ENCODE measurements at regions not wholly inside any gene's neighbourhood (a gene's known extent, or its start where the extent isn't known, plus 50 kb on each side); places are given as distances from the start of the nearest gene placed in this dataset.
A peak's percentile ranks its signal among the peaks of the same experiment; 100 is the strongest.
"Not testable (repeated sequence)": the region's sequence is repeated elsewhere in the genome, so short reads cannot be mapped to it uniquely, and the experiment has no call there.

DNA sequence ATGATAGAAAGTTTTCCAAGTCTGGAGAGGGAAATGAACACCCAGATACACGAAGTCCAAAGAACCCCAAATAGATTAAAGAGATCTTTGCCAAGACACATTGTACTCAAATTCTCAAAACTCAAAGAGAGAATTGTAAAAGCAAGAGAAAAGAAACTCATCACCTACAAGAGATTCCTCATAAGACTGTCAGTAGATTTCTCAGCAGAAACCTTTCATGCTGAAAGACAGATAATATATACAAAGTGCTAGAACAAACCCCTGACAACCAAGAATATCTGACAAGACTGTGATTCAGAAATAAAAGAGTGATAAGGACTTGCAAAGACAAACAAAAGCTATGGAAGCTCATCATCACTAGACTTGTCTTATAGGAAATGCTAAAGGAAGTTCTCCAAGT, 326.7 kb upstream of the ZNF608 start:
- Mint-ChIP-seq H3K4me3 (no peak overlapping the region), H3K36me3 (peaks cover 18% of the 10 kb centered on the region), H3K9me3 (peaks cover 64% of the 10 kb centered on the region), H3K27me3 (ENCODE audit: low read depth) (no peaks in the 10 kb centered on the region), H3K27ac (no peak overlapping the region), H3K4me1 (no peaks in the 10 kb centered on the region)
- TF ChIP-seq, protein P1, sequence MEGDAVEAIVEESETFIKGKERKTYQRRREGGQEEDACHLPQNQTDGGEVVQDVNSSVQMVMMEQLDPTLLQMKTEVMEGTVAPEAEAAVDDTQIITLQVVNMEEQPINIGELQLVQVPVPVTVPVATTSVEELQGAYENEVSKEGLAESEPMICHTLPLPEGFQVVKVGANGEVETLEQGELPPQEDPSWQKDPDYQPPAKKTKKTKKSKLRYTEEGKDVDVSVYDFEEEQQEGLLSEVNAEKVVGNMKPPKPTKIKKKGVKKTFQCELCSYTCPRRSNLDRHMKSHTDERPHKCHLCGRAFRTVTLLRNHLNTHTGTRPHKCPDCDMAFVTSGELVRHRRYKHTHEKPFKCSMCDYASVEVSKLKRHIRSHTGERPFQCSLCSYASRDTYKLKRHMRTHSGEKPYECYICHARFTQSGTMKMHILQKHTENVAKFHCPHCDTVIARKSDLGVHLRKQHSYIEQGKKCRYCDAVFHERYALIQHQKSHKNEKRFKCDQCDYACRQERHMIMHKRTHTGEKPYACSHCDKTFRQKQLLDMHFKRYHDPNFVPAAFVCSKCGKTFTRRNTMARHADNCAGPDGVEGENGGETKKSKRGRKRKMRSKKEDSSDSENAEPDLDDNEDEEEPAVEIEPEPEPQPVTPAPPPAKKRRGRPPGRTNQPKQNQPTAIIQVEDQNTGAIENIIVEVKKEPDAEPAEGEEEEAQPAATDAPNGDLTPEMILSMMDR (IDR thresholded peaks at IDR 0.05; ENCODE audit: unreplicated experiment) = no peak
- no peak for DNase-seq (ENCODE audit: low spot score in 2 of 2, unreplicated experiment in 2 of 2)

- no peaks in the 10 kb centered on the region for H3K4me1 Mint-ChIP-seq
- no peak overlapping the region for H3K27ac Mint-ChIP-seq
- no peak overlapping the region for H3K4me3 Mint-ChIP-seq
- DNase-seq (ENCODE audit: low spot score in 2 of 2, unreplicated experiment in 2 of 2) = no peak
- H3K9me3 Mint-ChIP-seq = peaks cover 59% of the 10 kb centered on the region
- no peaks in the 10 kb centered on the region for H3K27me3 Mint-ChIP-seq (ENCODE audit: low read depth)
- TF ChIP-seq, protein P1 (IDR thresholded peaks at IDR 0.05; ENCODE audit: unreplicated experiment) = no peak
- peaks cover 15% of the 10 kb centered on the region for H3K36me3 Mint-ChIP-seq
These were observed 329.1 kb upstream of the ZNF608 start for GRCh38 chr5:125075567-125075966.

DNA sequence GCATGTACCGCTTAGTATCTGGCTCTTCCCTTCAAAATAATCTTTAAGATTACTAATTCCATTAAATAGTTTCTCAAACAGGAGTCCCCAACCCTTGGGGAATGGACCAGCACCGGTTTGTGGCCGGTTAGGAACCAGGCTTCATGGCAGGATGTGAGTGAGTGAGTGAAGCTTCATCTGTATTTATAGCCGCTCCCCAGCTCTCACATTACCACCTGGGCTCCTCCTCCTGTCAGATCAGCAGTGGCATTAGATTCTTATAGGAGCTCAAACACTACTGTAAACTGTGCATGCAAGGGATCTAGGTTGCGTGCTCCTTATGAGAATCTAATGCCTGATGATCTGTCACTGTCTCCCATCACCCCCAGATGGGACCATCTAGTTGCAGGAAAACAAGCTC, 332.6 kb upstream of the ZNF608 start:
- not testable (repeated sequence) for DNase-seq (ENCODE audit: low spot score in 2 of 2, unreplicated experiment in 2 of 2); H3K27ac Mint-ChIP-seq; H3K27me3 Mint-ChIP-seq (ENCODE audit: low read depth); H3K36me3 Mint-ChIP-seq; H3K4me3 Mint-ChIP-seq
- H3K9me3 Mint-ChIP-seq = peaks cover 28% of the 10 kb centered on the region
- H3K4me1 Mint-ChIP-seq = peaks cover 15% of the 10 kb centered on the region

GRCh38 chr5:125081101-125081500, 334.7 kb upstream of the ZNF608 start:
- Mint-ChIP-seq H3K36me3 (peaks cover 1% of the 10 kb centered on the region), H3K9me3 (peaks cover 16% of the 10 kb centered on the region), H3K27ac (no peak overlapping the region), H3K4me3 (no peak overlapping the region), H3K4me1 (peaks cover 18% of the 10 kb centered on the region), H3K27me3 (ENCODE audit: low read depth) (no peaks in the 10 kb centered on the region)
- TF ChIP-seq, protein P1 (IDR thresholded peaks at IDR 0.05; ENCODE audit: unreplicated experiment) = no peak
- no peak for DNase-seq (ENCODE audit: low spot score in 2 of 2, unreplicated experiment in 2 of 2)

DNA sequence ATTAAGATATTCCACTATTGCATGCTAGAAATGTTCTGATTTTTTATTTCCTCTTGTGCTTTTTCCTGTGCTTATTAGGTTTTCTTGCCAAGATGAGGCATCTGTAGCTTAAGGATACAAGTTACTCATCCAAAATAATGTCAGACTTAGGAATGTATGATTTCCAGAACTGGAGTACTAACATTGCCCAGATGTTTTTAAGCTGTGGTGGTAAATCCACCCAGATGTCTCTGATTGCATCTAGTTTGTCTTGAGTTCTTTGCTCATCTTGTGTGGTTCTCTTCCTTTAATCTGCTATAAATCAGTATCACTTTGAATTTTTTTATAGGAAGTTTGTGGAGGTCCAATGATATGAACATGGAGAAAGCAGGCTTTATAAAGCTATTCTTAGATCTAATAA, 337.5 kb upstream of the ZNF608 start:
- DNase-seq (ENCODE audit: low spot score in 2 of 2, unreplicated experiment in 2 of 2) = no peak
- Mint-ChIP-seq H3K27me3 (ENCODE audit: low read depth) (no peaks in the 10 kb centered on the region), H3K9me3 (peaks cover 10% of the 10 kb centered on the region), H3K4me1 (peaks cover 18% of the 10 kb centered on the region), H3K27ac (peak overlapping the region; percentile 14), H3K36me3 (no peaks in the 10 kb centered on the region), H3K4me3 (no peak overlapping the region)
- TF ChIP-seq, protein P1 (IDR thresholded peaks at IDR 0.05; ENCODE audit: unreplicated experiment) = no peak

DNA sequence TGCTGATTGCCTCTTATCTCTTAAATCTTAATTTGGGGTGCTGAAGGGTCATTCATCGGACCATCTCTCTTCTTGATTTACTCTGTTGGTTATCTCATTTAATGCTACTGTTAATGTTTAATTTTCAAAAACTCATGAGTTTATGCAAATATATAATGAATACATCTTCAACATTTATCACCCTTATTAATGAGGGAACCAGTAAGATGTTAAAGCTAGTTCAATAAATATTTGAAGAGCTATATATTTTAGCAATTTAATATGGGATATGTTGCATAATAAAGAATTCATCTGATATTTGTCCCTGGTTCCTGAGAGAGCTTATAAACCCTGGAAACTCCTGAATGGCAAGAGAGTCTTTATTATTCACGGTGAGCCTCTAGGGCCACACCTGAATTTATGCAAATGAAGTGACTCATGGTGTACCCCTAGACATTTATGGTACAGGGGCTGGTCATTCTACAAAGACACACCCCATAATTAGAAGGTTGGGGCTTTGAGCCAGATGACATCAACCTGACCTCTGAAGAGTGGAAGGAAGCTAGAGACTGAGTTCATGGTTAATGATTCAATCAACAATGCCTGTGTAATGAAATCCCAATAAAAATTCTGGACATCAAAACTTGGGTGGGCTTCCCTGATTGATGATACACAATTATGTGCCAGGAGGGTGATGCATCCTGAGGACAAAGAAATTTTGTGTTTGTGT, 339.5 kb upstream of the ZNF608 start:
- no peaks in the 10 kb centered on the region for H3K36me3 Mint-ChIP-seq
- no peak overlapping the region for H3K27ac Mint-ChIP-seq
- H3K4me1 Mint-ChIP-seq = peaks cover 17% of the 10 kb centered on the region
- TF ChIP-seq, protein P1 (IDR thresholded peaks at IDR 0.05; ENCODE audit: unreplicated experiment) = no peak
- DNase-seq (ENCODE audit: low spot score in 2 of 2, unreplicated experiment in 2 of 2) = no peak
- no peaks in the 10 kb centered on the region for H3K27me3 Mint-ChIP-seq (ENCODE audit: low read depth)
- H3K9me3 Mint-ChIP-seq = peaks cover 10% of the 10 kb centered on the region
- H3K4me3 Mint-ChIP-seq = no peak overlapping the region
